ENCODE measurements at regions not wholly inside any gene's neighbourhood (a gene's known extent, or its start where the extent isn't known, plus 50 kb on each side); places are given as distances from the start of the nearest gene placed in this dataset.
"Not testable (repeated sequence)": the region's sequence is repeated elsewhere in the genome, so short reads cannot be mapped to it uniquely, and the experiment has no call there.

DNA sequence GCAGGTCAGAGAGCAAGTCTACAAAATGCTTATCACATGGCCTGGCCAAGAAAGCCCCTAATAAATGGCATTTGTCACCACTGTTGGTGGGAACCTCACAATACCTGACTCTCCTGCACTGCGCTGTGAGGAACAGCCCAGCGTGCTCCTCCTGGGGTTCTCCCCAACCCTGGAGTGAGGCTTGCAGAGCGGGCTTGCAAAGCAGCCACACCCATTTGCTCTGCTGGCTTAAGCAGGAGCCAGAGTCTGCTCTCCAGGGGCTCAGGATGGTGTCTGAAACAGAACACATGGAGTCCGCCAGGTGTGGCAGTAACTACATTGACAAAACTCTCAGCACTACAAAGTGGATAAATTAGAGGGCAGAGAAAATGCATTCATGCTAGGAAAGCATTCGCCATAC, 331.0 kb upstream of the CCL2 start:
- no peak for DNase-seq

- no peak for DNase-seq
Observed at GRCh38 chr17:33925649-33926048, 329.4 kb upstream of the CCL2 start.

DNA sequence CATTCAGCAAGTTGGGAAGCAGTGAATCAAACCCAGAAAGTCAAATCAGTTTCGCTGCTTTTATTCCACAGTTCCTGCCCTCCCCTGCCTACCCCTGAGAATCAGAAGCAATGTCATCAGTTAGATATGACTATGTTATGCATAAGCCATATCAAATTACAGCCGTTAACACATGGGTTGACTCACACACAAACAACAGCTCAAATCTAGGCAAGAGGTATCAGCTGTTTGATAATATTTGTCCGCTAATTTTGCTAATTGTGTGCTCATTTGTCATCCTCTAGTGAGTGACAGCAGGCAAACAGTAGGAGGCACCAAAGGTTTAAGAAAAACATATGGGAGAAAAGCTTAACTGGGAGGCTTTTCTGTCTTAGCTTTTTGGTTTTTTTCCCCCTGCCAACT, 327.4 kb upstream of the CCL2 start:
- no peak for DNase-seq

DNA sequence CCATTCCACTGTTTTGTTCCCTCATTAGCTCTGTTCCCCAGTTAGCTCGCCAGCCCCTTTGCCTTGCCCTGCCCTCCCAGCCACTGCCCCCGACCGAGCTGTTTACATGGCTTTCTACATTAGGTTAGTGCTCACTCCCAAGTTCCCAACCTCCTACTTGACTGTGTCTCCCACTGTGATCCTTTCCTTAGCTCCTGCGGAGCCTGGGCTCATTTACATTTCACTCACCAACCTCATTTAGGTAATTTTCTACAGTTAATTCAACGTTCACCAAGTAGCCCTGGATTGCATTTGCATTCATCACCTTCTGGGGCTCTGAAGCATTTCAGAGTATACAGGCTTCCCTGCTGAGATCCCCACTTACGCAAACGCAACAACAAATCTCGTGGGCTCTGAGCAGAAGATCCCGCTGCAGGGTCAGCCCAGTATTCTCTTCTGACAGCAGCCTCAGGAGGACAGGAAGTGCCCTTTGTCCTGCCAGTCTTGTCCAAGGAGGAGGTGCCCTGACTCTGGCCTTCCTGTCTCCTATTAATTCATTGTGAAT, 325.8 kb upstream of the CCL2 start:
- DNase-seq: no peak

DNA sequence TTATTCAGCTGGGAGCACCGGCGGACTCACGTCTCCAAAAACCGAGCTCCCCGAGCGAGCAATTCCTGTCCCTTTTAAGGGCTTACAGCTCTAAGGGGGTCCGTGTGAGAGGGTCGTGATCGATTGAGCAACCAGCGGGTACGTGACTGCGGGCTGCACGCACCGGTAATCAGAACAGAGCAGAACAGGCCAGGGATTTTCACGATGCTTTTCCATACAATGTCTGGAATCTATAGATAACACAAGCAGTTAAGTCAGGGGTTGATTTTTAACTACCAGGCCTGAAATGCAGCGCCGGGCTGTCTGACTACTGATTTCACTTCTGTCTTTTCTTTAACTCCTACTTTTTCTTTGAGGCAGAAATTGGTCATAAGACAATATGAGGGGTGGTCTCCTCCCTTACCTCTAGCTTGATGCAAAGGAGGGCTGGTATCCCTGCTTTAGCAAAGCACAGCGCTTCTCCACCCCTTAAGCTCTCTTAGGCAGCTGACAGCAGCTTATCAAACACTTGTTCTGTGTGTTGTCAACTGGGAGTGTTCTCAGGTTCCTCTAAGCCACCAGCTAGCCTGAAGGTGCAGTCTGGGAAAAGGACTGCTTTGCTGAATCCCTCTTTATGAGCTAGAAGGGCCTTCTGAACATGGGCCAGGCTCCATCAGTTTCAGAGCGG, 323.8 kb upstream of the CCL2 start:
- not testable (repeated sequence) for DNase-seq

- DNase-seq: no peak
Observed at GRCh38 chr17:33932996-33933395, 322.1 kb upstream of the CCL2 start.

DNA sequence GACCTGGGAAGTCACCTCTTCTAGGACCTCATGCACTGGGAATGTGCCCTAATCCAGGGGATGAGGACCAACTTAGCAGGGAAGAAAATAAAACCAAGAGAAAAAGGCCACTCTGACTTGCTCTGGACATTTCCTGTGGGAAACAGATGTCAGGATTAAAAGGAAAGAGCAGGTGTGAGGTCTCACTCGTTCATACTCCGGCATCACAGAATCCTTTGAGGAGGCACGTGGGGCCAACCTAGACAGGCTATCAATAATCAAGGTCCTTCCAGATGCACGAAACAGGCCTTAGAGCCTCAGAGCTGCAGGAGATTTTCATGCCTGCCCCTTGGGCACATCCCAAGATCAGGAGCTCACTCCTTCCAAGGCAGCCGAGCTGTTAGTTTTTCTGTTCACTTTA, 321.5 kb upstream of the CCL2 start:
- no peak for DNase-seq

DNA sequence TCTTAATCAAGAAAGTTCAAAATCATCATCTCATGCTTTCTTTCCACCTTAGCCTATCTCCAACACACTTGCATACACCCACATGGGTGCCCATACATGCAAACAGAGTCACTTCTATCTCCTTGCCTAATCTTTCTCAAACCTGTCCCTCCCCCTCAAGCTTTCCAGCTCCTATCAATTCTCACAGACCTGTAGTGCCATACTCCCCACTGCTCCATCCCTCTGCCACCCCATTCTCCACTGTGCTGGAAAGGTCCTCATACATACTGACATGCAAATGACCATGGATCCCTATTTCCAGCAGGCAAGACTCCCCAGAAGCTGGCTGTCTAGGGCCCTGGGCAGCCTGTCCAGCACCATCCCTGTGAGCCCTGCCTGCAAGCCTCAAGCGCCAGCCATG, 320.4 kb upstream of the CCL2 start:
- DNase-seq: no peak

DNA sequence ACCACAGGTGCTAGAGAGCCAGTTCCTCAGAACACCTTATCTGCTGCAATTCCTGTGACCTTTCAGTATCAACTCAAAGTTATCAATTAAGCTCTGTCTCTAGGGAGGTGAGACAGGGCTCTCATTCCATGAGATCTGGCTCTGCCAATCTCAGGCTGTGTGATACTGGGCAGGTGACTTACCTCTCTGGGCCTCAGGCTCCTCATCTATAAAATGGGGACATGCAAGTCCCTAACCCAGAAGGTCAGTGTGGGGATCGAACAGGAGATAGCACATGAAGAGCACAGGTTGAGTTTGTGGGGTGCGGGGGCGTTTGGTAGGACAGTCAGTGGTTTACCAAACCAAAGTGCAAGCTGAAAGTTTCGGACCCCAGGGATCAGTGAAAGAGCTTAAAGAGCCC, 319.3 kb upstream of the CCL2 start:
- no peak for DNase-seq

GRCh38 chr17:33936764-33937163, 318.3 kb upstream of the CCL2 start:
- no peak for DNase-seq

DNA sequence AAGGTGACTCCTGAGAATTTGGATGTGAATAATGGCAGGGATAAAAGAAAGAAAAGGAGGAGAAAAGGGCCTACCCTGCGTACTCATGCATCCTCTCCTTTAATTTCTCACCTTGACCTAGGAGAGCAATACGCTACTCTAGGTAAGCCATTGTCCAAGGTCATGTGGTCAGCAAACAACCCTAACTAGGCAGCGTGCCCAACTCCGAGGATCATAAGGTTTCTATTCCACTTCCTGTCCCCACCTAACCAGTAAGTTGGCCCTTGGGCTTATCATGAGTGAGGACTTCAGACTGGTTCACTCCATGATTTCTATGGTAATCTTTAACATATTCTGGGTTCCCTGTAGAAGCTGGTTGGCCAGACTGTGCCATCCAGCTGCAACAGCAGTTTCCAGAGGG, 315.1 kb upstream of the CCL2 start:
- no peak for DNase-seq

GRCh38 chr17:33940769-33941370, 314.2 kb upstream of the CCL2 start:
- DNase-seq: no peak

GRCh38 chr17:33941744-33942143, 313.3 kb upstream of the CCL2 start:
- no peak for DNase-seq

- DNase-seq: no peak
Observed at GRCh38 chr17:33942414-33942813, 312.7 kb upstream of the CCL2 start.

DNA sequence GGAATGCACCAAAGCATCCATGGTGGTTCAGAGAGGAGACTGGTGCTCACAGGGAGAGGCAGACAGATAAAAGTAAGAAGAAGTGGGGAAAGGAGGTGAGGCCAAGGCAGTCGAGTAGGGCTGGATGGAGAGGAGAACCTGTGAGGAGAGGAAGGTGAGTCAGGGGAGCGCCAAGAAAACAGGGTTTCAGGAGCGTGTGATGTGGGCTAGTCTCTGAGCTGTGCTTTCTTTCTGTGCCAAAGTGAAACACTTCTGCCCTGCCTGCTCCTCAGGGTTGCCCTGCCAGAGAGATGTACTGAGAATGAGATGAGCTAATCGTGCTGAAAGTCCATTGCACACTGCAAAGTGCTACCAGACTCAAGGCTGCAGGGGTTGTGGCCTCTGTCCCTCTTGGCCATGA, 310.7 kb upstream of the CCL2 start:
- no peak for DNase-seq

GRCh38 chr17:33944826-33945225, 310.3 kb upstream of the CCL2 start:
- no peak for DNase-seq

DNA sequence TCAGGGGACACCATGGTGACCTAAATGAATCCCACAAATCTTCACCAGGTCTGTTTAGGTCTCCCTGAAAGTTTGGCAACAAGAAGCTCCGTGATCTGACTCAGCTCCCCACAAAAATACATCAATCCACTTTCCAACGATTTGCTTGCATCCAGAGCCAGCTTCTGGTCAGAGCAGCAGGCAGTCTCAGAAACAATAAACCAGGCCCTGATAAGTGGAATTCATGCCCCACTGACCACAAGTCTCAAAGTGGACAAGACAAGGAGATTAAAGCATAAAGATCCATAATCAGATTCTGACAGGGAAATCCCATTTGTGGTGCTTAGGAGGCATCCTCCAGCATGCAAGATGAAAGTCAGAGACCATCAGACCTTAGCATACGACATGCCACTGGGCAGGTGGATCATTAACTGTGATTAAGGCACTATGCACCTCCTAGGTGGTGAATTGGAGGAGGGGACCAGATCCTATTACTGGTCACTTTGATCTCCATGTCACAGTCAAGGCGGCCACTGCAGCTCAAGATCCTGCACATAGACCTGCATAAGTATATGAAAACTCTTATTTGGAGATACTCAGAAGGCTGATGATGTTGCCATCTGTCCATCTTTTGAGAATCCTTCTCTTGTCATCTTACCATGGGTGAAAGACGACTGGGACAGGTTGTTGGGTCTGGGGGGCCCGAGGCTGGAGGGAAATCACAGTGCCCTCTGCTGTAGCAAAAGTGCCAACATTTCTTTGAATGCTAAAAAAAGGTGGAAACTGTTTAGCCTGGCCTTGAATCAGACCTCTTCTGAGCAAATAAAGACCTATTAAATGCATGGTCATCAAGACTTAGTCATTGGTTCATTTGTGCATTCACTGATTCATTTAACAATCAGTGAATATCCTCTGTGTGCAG, 309.2 kb upstream of the CCL2 start:
- no peak for DNase-seq

DNA sequence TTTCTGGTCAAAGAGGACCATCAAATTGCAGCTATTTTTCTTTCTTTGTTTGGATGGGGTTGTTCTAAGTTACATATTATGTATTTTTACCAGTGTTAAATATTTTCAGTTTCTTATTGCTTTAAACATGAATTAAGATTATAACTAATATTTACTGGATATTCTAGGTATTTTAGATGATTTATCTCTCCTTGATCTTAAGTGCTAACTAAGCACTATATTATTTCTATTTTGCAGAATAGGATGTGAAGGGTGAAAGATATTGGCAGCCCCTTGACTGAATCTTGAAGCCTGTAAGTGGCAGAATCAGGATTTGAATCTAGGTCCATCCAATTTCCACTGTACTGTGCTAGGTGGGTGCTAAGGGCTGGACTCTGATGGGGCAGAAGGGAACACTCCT, 307.3 kb upstream of the CCL2 start:
- DNase-seq: no peak

DNA sequence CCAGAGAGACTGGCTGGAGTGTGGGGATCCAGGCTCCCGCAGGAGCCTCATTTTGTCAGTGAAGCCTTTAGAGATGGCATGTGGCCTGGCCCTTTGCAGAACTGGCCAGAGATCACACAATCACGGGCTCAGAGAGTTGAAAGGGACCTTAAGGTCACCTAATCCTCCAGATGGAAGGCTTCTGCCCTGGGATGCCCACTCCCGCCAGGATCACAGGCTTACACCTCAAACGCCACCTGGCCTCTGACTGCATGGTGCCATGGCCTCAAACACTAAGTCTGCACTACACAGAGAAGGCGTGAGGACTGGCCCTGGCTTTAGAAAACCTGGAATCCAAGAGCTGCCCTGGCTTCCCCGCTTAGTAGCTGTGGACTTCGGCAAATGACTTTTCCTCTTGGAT, 306.8 kb upstream of the CCL2 start:
- no peak for DNase-seq

GRCh38 chr17:33949100-33949499, 306.0 kb upstream of the CCL2 start:
- DNase-seq: no peak

DNA sequence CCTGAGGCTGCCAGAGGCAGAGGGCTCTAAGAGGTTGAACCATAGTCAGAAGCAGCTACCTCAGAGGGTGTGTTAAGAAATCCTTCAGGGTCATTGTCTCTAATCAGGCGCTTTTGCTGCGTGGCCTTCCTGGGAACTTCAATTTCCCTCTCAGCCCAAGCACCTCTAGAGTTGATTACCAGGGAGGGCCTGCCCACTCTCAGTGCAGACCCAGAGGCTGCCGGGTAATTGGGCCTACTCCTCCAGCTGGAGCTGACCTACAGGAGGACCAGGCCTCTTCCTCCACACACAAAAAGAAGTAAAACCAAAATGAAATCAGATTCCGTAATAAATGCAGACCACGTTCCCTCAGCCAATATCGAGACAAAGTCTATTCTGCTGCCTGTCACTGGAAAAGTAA, 305.0 kb upstream of the CCL2 start:
- DNase-seq: no peak

DNA sequence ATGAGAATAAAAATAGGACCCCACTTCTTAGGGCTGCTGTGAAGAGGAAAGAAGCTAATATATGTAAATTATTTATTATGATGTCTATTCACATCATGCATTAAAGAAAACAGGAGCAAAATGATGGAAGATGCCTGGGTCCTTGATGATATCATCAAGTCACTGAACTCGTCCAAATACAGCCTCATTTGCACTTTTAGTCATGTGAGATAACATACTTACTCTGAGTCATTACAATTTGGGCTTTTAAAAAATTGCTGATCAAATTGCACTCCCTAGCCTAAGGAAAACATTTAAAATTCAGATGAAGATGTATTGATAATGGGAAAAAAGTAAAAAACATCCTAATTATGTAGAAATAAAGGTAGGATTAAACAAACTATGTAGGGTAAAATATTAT, 302.7 kb upstream of the CCL2 start:
- no peak for DNase-seq

DNA sequence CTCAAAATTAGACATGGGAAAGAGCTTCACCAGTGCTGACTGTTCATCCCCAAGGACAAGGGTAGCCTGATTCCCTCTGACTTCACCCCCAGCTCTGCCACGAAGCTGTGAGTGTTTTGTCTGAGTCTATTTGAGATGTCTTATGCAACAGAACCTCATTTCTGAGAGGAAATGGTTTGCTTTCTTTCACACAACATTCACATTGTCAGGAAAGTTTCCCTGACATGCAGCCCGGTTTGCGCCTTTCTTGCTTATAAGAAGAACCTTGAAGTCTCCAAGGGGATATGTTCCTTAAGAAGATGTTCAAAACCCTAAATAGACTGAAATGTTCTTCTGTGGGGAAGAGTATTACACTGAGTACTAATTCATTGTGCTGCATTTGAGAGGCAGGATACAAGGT, 300.5 kb upstream of the CCL2 start:
- DNase-seq: no peak

DNA sequence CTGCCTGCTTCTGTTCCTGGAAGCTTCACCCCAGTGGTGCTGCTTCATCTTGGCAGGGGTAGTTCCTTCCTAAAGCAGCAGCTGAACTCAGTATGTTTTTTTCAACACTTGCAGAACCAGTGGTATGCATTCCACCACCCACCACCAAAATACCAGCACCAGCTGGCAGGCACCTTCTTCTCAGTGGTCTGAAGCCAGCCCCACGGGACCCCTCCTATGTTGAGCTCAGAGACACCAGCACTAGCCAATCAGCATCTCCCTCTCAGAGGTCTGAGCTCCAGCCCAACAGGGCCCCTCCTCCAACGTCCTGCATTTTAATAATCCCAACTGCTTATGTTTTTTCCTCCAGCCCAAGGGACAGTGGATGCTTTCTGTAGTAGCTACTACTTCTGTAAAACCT, 299.6 kb upstream of the CCL2 start:
- no peak for DNase-seq

All from kidney glomerular epithelial cell (primary cell).